HG02763 (cell line): ENCODE measurements at regions not wholly inside any gene's neighbourhood (a gene's known extent, or its start where the extent isn't known, plus 50 kb on each side); places are given as distances from the start of the nearest gene placed in this dataset.
"Not testable (repeated sequence)": the region's sequence is repeated elsewhere in the genome, so short reads cannot be mapped to it uniquely, and the experiment has no call there.

Experiments used
- ATAC-seq: cut with Tn5 transposase; IDR thresholded peaks from one replicate; pipeline ENCODE4 v1.9.1; 2021; ENCODE audit warnings: mild to moderate bottlenecking, moderate library complexity; ENCODE audit not compliant: unreplicated experiment

DNA sequence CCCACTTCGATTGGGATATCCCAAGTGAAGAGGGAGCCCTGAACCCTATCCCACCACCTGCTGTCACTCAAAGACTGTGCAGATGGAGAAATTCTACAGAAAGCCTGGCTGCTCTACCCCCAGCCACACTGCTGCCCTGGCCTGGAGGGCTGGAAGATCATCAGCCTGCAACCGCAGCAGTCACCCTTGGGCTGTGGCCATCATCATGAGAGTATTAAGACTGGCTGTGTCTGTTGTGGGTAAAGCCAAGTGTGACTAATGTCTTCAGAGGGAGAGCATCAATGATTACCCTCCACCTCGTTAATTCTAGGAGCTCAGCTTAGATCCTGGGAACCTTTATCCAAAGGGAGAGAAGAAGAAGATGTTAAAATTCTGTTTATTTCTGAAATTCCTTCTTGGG is 221.5 kb downstream of the TFCP2L1 start:
- no peak for ATAC-seq

- no peak for ATAC-seq
Observed at GRCh38 chr2:121064186-121064585, 220.8 kb downstream of the TFCP2L1 start.

DNA sequence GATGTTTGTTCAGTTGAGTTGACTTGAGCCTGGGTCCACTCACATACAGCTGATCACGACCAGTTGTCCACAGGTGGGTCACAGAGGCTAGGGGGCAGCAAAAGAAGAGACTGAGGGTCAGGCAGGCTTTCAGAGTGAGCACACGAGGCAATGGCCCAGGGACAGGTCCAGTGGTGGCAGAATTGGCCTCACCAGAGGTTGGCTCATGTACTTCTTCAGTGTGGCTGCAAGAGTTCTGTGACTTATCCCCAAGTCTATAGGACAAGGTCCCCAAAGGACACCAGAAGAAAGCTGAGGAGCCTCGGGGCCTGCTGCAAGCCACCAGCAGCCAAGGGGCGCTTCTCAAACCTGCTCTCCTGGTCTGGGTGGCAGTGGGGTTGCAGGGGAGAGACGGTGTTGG is 219.8 kb downstream of the TFCP2L1 start:
- no peak for ATAC-seq

DNA sequence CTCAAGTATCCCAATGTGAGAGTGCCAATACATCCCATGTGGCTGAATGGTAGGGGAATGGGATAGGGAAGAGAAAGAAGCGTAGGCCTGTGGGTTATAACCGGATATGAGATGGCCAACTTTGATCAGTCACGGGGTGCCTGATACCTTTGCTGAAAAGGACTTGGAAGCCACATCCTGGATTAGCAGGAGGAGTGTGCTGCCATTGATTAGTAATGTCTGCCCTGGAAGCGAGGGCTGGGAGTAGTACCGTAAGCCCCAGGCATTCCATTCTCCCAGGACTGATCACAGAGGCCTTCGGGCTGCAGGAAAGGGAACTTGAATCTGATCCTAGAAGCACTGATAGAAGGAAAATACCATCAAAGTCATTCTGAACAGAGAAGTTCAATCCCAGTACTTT is 218.5 kb downstream of the TFCP2L1 start:
- ATAC-seq = no peak

- no peak for ATAC-seq
Observed at GRCh38 chr2:121068851-121069250, 216.2 kb downstream of the TFCP2L1 start.

- ATAC-seq = no peak
Observed at GRCh38 chr2:121069434-121069969, 215.5 kb downstream of the TFCP2L1 start.

- ATAC-seq = not testable (repeated sequence)
Observed at GRCh38 chr2:121070061-121070460, 214.9 kb downstream of the TFCP2L1 start.

GRCh38 chr2:121071034-121071504 is 213.9 kb downstream of the TFCP2L1 start:
- ATAC-seq = no peak

DNA sequence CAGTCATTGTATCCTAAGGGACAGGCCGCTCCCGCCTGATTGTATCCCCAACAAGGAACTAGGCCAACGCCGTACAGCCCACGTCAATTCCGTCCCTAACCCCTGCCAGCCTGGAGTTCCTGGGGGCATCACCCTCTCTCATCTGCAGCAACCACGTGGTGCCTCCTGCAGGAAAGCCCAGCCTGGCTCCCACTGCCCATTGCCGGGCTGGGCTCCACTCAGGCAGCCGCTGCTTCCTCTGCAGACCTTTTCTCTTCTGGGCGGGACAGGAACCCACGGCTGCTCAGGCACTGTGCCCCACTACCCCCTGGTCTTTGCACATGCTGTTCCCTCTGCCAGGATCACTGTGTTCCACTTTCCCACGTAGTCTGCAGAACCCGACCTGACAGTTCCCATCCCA is 212.2 kb downstream of the TFCP2L1 start:
- ATAC-seq = no peak

DNA sequence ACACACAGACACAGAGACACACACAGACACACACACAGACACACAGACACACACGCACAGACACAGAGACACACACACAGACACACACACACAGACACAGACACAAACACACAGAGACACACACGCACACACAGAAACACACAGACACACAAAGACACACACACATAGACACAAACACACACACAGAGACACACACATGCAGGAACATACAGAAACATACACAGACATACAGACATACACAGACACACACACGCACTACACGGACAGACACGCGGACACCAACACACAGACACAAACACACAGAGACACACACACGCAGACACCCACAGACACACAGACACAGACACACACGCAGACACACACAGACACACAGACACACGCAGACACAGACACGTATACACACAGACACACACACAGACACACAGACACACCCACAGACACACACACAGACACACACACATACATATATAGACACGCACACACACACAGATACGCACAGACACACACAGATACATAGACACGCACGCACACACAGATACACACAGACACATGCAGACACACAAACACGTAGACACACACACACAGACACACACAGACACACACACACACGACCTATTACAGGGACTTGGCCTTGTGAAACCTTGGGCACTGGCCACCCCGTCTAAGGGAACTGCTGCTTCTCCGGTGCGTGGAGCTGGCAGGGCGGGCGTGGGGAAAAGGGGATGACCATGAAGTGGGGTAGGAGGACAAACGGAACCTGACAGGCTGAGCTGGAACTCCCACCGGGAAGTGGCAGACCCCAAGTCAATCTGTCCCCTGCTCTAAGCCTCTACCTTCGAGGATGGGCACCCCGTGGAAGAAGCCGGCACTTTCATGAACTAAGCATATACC is 211.4 kb downstream of the TFCP2L1 start:
- no peak for ATAC-seq

- no peak for ATAC-seq
Observed at GRCh38 chr2:121074293-121074932, 210.6 kb downstream of the TFCP2L1 start.

- ATAC-seq = no peak
Observed at GRCh38 chr2:121075006-121075551, 209.9 kb downstream of the TFCP2L1 start.

- no peak for ATAC-seq
Observed at GRCh38 chr2:121075641-121076497, 209.1 kb downstream of the TFCP2L1 start.

DNA sequence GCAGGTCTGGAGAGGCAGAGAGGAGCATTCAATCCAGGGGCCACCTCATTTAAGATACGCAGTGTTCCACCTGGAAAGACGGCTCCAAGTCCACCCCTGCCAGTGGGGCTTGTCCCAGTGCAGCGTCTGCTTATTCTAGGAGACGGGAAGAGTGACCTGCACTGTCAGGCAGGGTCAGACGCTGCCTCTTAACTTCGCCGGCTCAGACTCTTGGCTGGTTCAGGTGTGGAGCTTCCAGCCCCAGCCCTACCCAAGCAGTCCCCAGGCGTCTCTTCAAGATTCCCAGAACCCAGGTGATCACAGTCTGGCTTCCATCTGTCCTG is 208.5 kb downstream of the TFCP2L1 start:
- ATAC-seq = no peak

- peak; percentile 45 for ATAC-seq
Observed at GRCh38 chr2:121076885-121077549, 208.0 kb downstream of the TFCP2L1 start.

GRCh38 chr2:121078899-121079298 is 206.1 kb downstream of the TFCP2L1 start:
- no peak for ATAC-seq

GRCh38 chr2:121080013-121080772 is 204.8 kb downstream of the TFCP2L1 start:
- no peak for ATAC-seq

DNA sequence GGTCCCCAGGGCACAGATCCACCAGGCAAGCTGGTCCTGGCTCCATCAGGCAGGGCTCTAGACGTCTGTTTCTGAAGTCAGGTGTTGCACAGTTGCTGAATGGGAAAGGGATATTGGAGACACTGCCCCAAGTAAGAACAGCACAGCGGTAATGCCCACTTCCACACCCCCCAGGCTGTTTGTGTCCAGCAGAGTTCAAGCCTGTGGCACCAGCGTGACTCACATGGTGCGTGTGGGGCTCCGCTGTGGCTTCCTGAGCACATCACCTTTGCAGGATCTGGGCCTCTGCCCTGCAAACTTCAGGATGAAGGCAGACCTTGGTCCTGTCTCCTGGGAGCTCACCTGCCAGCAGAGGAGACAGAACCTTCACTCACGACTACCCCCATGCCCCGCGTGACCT is 203.3 kb downstream of the TFCP2L1 start:
- ATAC-seq = no peak

- ATAC-seq = no peak
Observed at GRCh38 chr2:121082191-121082590, 202.8 kb downstream of the TFCP2L1 start.
